Thyroid gland (tissue), 4 donors: ENCODE measurements at regions not wholly inside any gene's neighbourhood (a gene's known extent, or its start where the extent isn't known, plus 50 kb on each side); places are given as distances from the start of the nearest gene placed in this dataset.

Source experiments
- POLR2A ChIP-seq, 2 donors: fragments of 450-650 bp; IDR thresholded peaks; one replicate each; pipeline ENCODE4 v1.6.1; 2017; ENCODE audit warnings: antibody characterized with exemption in 2 of 2, mild to moderate bottlenecking in 2 of 2, moderate library complexity in 1 of 2
- TF ChIP-seq, protein P1 (sequence below), 6 experiments: fragments of 200-600 bp in 3 of 6; fragments of 450-650 bp in 3 of 6; sonication (generic) in 3 of 6; IDR thresholded peaks; one replicate each; pipeline ENCODE4 v1.5.1; 2016 to 2019; ENCODE audit warnings: antibody characterized with exemption in 6 of 6, mild to moderate bottlenecking in 2 of 6, inconsistent platforms in 1 of 6, moderate library complexity in 1 of 6

DNA sequence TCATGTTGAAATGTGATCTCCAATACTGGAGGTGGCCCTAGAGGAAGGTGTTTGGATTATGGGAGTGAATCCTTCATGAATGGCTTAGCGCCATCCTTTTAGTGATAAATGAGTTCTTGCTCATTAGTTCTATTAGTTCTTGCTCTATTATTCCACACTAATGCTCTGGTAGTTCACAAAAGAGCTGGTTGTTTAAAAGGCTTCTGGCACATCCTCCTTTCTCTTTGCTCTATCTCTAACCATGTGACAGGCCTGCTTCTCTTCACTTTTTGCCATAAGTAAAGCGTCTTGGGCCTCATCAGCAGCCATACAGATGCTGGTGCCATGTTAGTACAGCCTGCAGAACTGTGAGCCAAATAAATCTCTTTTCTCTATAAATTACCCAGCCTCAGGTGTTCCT lies 469.9 kb downstream of the GUCY1A2 start:
- TF ChIP-seq POLR2A (IDR thresholded peaks at IDR 0.05) = no peak
- TF ChIP-seq, protein P1, sequence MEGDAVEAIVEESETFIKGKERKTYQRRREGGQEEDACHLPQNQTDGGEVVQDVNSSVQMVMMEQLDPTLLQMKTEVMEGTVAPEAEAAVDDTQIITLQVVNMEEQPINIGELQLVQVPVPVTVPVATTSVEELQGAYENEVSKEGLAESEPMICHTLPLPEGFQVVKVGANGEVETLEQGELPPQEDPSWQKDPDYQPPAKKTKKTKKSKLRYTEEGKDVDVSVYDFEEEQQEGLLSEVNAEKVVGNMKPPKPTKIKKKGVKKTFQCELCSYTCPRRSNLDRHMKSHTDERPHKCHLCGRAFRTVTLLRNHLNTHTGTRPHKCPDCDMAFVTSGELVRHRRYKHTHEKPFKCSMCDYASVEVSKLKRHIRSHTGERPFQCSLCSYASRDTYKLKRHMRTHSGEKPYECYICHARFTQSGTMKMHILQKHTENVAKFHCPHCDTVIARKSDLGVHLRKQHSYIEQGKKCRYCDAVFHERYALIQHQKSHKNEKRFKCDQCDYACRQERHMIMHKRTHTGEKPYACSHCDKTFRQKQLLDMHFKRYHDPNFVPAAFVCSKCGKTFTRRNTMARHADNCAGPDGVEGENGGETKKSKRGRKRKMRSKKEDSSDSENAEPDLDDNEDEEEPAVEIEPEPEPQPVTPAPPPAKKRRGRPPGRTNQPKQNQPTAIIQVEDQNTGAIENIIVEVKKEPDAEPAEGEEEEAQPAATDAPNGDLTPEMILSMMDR (IDR thresholded peaks at IDR 0.05) = no peak
